ENCODE measurements at regions not wholly inside any gene's neighbourhood (a gene's known extent, or its start where the extent isn't known, plus 50 kb on each side); places are given as distances from the start of the nearest gene placed in this dataset.

DNA sequence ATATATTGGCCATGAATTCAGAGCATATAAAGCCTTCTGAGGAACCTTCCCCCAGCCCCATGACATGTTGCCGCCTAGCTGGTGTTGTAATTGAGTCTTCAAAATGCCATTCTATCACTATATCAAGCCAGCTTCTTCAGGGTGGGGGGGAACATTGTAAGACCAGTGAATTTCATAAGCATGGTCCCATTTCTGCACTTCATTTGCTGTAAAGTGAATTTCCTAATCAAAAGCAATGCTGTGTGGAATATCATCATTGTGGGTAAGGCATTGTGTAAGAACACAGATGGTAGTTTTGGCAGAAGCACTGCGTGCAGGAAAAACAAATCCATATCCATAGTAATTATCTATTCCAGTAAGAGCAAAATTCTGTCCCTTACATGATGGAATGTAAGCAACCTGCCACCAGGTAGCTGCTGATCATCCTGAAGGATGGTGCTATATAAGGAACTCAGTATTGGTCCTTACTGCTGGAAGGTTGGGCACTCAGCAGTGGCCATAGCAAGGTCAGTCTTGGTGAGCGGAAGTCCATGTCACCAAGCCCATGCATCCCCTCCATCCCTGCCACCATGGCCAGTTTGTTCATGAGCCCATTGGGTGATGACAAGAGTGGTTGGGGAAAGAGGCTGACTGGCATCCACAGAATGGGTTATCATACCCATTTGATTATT, 159.4 kb downstream of the COPS8 start:
- no peak for DNase-seq
- Mint-ChIP-seq H3K27ac (no peak overlapping the region), H3K27me3 (no peaks in the 10 kb centered on the region)

DNA sequence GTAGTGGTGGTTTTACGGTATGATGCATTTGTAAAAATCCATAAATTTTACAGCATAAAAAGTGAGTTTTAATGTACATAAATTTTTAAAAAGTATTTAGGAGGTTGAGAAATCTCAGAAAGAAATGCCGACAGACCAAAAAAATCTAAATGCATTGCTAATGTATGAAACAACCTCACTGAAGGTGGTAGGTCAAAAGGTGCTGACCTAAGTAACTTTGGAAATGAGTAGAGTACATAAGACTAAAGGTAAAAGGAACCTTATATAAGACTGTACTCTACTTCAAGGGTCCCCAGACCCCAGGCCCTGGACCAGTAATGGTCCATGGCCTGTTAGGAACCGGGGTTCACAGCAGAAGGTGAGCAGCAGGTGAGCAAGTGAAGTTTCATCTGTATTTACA, 163.4 kb downstream of the COL6A3 start:
- H3K4me1 Mint-ChIP-seq = no peaks in the 10 kb centered on the region
- no peak for DNase-seq
- no peaks in the 10 kb centered on the region for H3K36me3 Mint-ChIP-seq
- no peak overlapping the region for H3K4me3 Mint-ChIP-seq
- H3K27me3 Mint-ChIP-seq = no peaks in the 10 kb centered on the region
- CTCF ChIA-PET = no interaction called here
- no peak overlapping the region for H3K27ac Mint-ChIP-seq
- no peaks in the 10 kb centered on the region for H3K9me3 Mint-ChIP-seq

More for the DNA sequence above, 159.4 kb downstream of the COPS8 start:
- no peak overlapping the region for H3K4me3 Mint-ChIP-seq
- peaks cover 6% of the 10 kb centered on the region for H3K9me3 Mint-ChIP-seq
- H3K36me3 Mint-ChIP-seq = no peaks in the 10 kb centered on the region
- CTCF ChIA-PET = no interaction called here
- H3K4me1 Mint-ChIP-seq = no peaks in the 10 kb centered on the region

DNA sequence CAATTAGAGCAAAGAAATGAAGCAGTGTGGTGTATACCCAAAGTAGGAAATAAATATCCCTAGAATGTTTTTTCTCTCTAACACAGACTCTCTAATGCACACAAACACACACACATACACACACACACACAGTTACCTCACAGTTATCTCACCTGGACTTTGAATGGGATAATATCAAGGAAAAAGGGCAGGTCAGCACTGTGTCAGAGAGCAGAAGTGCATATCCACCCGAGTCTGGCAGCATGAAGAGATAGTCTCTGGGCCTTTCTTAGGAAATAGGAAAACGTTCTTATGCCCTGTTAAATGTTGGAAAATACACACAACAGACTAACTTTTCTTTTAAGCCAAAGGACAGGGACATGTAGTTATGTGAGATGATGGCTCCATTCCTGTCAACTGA, 162.0 kb downstream of the COL6A3 start:
- no peaks in the 10 kb centered on the region for H3K36me3 Mint-ChIP-seq
- CTCF ChIA-PET = no interaction called here
- no peak overlapping the region for H3K27ac Mint-ChIP-seq
- DNase-seq = no peak
- no peaks in the 10 kb centered on the region for H3K9me3 Mint-ChIP-seq
- no peak overlapping the region for H3K4me3 Mint-ChIP-seq
- no peaks in the 10 kb centered on the region for H3K4me1 Mint-ChIP-seq
- H3K27me3 Mint-ChIP-seq = peaks cover 6% of the 10 kb centered on the region

DNA sequence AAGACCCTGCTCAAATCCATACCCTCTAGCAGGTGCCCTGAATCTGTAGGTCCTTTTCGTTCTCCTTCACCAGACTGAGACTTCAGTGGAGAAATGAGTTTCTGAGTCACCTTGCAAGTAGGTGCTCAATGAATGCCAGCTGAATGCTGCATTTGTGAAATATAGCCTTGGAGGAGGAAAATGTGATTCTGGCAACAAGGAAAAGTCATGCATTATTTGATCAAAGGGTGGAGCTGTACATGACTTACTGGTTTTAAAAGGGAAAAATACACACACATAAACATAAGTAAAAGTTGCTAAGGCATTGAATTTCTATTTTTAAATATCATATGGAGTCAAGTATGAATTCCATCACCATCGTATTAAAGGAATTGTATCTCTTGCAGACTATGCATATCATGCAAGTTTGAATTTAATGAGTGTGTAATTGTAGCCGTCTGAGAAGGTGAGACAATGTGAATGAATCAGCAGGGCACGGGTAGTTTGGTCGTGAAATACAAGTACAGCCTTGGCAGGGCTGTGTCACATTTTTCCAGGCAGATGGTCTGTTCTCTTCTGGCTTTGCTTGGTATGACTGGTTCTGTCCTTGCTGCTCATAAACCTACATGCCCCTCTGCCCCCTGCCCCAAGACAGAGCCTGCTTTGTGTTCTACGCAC, 160.8 kb downstream of the COL6A3 start:
- CTCF ChIA-PET = no interaction called here
- no peak overlapping the region for H3K27ac Mint-ChIP-seq
- no peak for DNase-seq
- H3K9me3 Mint-ChIP-seq = no peaks in the 10 kb centered on the region
- no peak overlapping the region for H3K4me3 Mint-ChIP-seq
- H3K27me3 Mint-ChIP-seq = peaks cover 14% of the 10 kb centered on the region
- peaks cover 2% of the 10 kb centered on the region for H3K4me1 Mint-ChIP-seq
- no peaks in the 10 kb centered on the region for H3K36me3 Mint-ChIP-seq

DNA sequence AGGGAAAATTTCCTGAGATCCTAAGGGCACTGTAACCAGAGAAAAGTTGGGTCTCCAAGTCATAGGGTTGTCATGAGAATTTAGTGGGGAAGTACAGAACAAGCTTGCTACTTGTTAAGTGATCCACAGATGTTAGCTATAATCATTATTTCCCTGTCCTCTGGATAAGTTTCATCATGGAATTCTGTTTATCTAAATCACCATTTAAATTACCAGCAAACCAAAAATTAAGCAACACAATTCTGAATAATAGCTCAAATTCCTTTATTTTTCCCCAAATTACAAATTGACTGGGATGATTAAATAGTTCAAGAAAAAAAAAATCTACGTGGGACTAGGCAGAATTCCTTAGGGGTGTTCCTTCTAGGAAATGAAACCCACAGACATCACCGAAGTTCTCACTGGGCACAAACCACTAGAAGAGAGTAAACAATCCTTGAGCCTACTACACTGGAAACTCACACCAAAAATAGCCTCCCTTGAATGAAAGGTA, 159.5 kb downstream of the COL6A3 start:
- Mint-ChIP-seq H3K4me1 (peaks cover 3% of the 10 kb centered on the region), H3K36me3 (no peaks in the 10 kb centered on the region), H3K4me3 (no peak overlapping the region), H3K9me3 (no peaks in the 10 kb centered on the region), H3K27ac (no peak overlapping the region), H3K27me3 (peaks cover 16% of the 10 kb centered on the region)
- CTCF ChIA-PET = no interaction called here
- no peak for DNase-seq

DNA sequence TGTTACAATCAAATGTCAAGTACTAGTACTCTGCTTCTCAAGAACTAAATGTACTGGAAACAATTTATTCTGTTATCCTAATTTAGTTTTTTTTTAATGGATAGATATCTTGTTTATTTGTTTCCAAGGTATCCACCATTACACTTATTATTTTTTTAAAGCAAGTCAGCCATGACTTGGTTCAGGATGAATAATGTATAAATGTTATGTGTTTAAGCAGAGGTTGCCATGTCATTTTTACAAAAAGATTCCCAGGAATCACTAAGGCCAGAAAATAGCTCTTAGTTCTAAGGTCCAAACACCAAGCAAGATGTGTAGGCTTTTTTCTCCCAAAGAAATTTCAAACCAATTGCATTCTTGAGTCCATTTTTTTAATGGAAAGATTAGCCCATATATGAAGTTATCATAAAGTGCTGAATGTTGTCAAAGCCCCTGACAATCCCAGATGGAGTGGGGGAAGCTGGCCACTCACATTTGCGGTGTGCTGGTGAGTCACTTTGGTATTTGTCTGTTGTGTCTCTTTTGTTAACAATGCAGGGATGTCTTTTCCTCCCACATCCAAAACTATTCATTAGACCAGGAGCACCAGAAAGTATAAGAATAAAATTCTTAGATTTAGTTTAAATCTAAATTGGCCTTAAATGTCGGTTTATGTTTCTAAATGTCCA, 158.9 kb downstream of the COL6A3 start:
- peaks cover 3% of the 10 kb centered on the region for H3K4me1 Mint-ChIP-seq
- no peak for DNase-seq
- peaks cover 16% of the 10 kb centered on the region for H3K27me3 Mint-ChIP-seq
- H3K36me3 Mint-ChIP-seq = no peaks in the 10 kb centered on the region
- CTCF ChIA-PET = no interaction called here
- H3K4me3 Mint-ChIP-seq = no peak overlapping the region
- no peak overlapping the region for H3K27ac Mint-ChIP-seq
- no peaks in the 10 kb centered on the region for H3K9me3 Mint-ChIP-seq

DNA sequence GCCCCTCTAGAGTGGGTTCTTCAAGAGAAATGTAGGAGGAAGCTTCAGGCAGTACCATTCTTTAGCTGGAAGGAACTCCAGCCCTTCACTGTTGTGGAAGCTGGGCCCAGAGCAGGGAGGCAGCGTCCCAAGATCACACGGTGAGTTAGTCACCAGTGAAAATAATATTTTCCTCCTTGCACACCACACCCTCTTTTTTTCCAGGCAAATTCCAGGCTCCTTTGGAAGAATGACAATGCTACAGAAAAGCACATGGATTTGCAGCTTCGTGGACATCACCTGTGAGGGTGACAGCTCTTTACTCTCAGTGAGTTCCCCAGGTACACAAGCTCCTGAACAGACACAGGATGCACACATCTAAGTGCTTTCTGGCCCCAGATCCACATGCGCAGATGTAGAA, 157.1 kb downstream of the COL6A3 start:
- peaks cover 3% of the 10 kb centered on the region for H3K4me1 Mint-ChIP-seq
- peaks cover 16% of the 10 kb centered on the region for H3K27me3 Mint-ChIP-seq
- no peaks in the 10 kb centered on the region for H3K36me3 Mint-ChIP-seq
- DNase-seq = no peak
- CTCF ChIA-PET = no interaction called here
- H3K4me3 Mint-ChIP-seq = no peak overlapping the region
- no peak overlapping the region for H3K27ac Mint-ChIP-seq
- H3K9me3 Mint-ChIP-seq = no peaks in the 10 kb centered on the region

DNA sequence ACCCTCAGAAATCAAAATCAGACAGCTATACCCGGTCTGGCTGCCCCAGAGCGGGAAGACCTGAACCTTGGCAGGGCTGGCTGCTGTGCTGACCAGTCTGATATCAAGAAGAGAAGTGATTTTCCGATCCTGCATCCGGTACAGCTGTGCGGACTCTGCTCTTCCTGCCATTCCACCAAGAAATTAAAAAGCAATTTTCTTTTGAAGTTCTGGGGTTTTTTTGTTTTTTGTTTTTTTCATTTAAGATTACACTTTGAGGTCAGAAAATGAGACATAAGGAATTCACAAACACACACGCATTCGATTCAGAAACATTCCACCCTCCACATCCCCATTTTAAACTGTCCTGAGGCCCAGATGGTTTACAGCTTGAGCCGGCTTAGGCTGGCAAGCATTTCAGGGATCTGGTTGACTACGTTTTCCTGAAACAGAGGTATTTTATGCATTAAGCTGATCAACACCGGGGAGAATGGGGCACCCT, 156.5 kb downstream of the COL6A3 start:
- no peak overlapping the region for H3K27ac Mint-ChIP-seq
- H3K36me3 Mint-ChIP-seq = no peaks in the 10 kb centered on the region
- peaks cover 16% of the 10 kb centered on the region for H3K27me3 Mint-ChIP-seq
- CTCF ChIA-PET = interaction anchor here (1.1 kb wide), 1 partner anchor 219 kb away, joined by 3 read pairs; no protein-coding TSS in a partner anchor
- H3K4me1 Mint-ChIP-seq = peaks cover 3% of the 10 kb centered on the region
- no peak for DNase-seq
- H3K9me3 Mint-ChIP-seq = no peaks in the 10 kb centered on the region
- H3K4me3 Mint-ChIP-seq = no peak overlapping the region

DNA sequence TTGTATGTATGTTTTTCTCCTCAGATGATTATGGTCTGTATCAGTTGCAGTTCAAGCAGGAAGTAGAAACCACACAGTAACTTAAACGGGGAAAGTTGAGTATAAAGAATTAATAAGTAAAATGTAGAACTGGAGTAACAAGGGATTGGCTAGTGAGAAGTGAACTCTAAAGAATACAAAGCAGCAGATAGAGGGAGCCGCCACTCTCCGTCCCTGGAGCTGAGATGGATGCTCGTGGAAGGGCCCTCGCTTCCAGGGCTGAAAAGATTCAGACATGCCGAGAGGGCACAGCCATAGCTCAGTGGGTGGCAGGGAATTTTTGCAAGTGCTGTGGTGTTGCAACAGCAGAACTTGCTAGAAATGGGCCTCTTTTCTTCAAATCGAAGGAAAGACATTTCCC, 155.8 kb downstream of the COL6A3 start:
- no peak for DNase-seq
- Mint-ChIP-seq H3K4me1 (peaks cover 3% of the 10 kb centered on the region), H3K27ac (no peak overlapping the region), H3K9me3 (no peaks in the 10 kb centered on the region), H3K4me3 (no peak overlapping the region), H3K36me3 (no peaks in the 10 kb centered on the region), H3K27me3 (peaks cover 16% of the 10 kb centered on the region)
- CTCF ChIA-PET = interaction anchor here (1.1 kb wide), 1 partner anchor 218 kb away, joined by 3 read pairs; no protein-coding TSS in a partner anchor

DNA sequence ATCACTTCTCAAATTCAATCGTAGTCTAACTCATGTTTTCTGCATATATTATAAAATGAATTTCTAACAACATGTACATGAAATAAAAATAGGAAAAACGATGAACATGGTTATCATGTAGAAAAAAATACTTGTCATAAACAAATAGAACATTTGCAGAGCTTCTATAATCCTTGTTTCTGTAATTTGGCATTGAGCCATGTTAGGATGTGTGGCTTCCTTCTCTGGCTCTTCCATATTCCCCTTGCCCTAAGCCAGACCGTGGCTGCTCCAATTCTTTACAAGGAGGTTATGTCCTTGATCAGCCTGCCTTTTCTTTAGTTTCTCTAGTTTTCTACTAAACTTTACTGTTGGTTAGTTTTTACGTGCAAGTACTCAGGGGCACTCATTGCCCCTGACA, 155.3 kb downstream of the COL6A3 start:
- Mint-ChIP-seq H3K4me3 (no peak overlapping the region), H3K4me1 (peaks cover 3% of the 10 kb centered on the region), H3K27me3 (peaks cover 16% of the 10 kb centered on the region), H3K27ac (no peak overlapping the region), H3K9me3 (no peaks in the 10 kb centered on the region), H3K36me3 (no peaks in the 10 kb centered on the region)
- CTCF ChIA-PET = interaction anchor here (1.1 kb wide), 1 partner anchor 217 kb away, joined by 3 read pairs; no protein-coding TSS in a partner anchor
- DNase-seq = no peak

DNA sequence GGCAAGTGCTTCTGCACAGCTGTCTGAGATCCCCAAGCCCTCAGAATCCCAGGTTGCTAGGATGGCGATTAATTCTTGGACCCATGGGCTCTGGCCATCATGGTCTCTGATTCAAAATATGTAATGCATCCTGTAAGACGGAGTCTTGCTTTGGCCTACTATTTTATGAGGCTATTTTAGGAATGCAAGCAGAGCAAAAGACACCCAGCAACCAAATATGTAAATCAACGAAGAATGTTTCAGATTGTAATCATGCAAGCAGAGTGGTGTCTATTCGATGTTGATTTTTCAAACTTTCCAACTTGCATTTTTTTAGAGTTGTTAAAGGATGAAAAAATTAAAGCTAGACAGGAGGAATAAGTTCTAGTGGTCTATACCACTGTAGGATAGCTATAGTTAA, 154.8 kb downstream of the COL6A3 start:
- Mint-ChIP-seq H3K4me1 (peaks cover 3% of the 10 kb centered on the region), H3K27me3 (peaks cover 16% of the 10 kb centered on the region), H3K36me3 (no peaks in the 10 kb centered on the region), H3K4me3 (no peak overlapping the region), H3K9me3 (no peaks in the 10 kb centered on the region), H3K27ac (no peak overlapping the region)
- no peak for DNase-seq
- CTCF ChIA-PET = no interaction called here

DNA sequence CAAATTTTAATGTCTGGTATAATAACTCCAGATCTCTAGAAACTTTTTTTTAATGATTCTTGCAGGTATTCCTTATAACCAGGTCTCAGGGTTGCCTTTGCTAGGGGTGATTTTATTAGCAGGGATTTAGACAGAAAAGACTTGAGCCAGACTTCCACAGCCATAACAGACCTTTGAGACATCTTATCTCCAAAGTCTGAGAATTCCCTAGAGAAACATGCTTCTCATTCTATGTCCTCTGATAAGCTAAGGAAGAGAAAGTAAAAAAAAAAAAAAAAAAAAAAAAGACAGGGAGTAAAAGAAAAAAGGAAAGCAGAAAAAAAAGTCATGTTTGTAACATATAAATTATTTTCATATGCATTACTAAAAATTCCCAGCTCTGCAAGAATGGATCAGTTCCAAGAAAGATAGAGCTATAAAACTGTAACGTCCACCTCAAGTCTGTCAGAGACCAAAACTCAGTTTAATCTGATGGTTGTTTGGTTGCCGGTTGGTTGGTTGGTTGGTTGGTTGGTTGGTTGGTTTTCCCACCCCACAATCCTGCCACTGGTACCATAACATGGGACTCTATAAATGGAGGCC, 153.8 kb downstream of the COL6A3 start:
- no peaks in the 10 kb centered on the region for H3K36me3 Mint-ChIP-seq
- no peak overlapping the region for H3K27ac Mint-ChIP-seq
- no peak for DNase-seq
- peaks cover 23% of the 10 kb centered on the region for H3K27me3 Mint-ChIP-seq
- H3K9me3 Mint-ChIP-seq = no peaks in the 10 kb centered on the region
- CTCF ChIA-PET = no interaction called here
- no peak overlapping the region for H3K4me3 Mint-ChIP-seq
- peaks cover 3% of the 10 kb centered on the region for H3K4me1 Mint-ChIP-seq

DNA sequence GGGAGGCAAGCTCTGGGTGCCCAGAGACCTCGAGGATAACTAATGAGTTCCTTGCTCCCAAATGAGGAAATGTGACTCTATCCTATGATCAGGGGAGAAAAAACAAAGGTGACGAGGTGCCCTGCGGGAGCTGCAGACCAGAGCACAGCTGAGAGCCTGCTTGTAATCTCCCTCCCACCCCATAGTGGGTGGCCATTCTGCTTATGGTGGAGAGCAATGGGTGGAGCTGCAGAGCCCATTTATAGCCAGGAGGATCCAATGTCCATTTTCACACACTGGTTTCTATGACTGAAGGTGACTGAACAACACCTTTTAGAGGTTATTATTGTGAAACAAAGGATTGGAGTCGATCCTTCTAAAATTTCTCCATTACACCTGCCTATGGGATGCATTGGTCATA, 153.3 kb downstream of the COL6A3 start:
- CTCF ChIA-PET = no interaction called here
- H3K4me3 Mint-ChIP-seq = no peak overlapping the region
- H3K4me1 Mint-ChIP-seq = peaks cover 3% of the 10 kb centered on the region
- peaks cover 23% of the 10 kb centered on the region for H3K27me3 Mint-ChIP-seq
- H3K36me3 Mint-ChIP-seq = no peaks in the 10 kb centered on the region
- no peaks in the 10 kb centered on the region for H3K9me3 Mint-ChIP-seq
- DNase-seq = no peak
- H3K27ac Mint-ChIP-seq = no peak overlapping the region

DNA sequence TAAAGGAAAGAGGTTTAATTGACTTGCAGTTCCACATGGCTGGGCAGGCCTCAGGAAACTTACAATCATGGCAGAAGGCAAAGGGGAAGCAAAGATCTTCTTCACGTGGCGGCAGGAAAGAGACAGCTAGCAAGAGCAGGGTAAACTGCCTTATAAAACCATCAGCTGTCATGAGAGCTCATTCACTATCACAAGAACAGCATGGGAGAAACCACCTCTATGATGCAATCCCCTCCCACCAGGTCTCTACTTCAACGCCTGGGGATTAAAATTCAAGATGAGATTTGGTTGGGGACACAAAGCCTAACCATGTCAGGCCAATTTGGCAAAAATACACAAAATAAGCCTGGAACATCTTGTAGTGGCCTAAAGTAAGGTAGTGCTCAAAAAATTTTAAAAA, 152.6 kb downstream of the COL6A3 start:
- no peak overlapping the region for H3K27ac Mint-ChIP-seq
- CTCF ChIA-PET = no interaction called here
- no peak overlapping the region for H3K4me3 Mint-ChIP-seq
- no peaks in the 10 kb centered on the region for H3K9me3 Mint-ChIP-seq
- peaks cover 25% of the 10 kb centered on the region for H3K27me3 Mint-ChIP-seq
- DNase-seq = no peak
- H3K4me1 Mint-ChIP-seq = peaks cover 3% of the 10 kb centered on the region
- no peaks in the 10 kb centered on the region for H3K36me3 Mint-ChIP-seq

Data from activated naive CD4-positive, alpha-beta T cell treated with anti-CD3 and anti-CD28 coated beads, Interleukin-2, amount 10 ng/mL, durations not matched to agents 7 days and 5 days (primary cell).